GM23248 (cell line): ENCODE measurements at regions not wholly inside any gene's neighbourhood (a gene's known extent, or its start where the extent isn't known, plus 50 kb on each side); places are given as distances from the start of the nearest gene placed in this dataset.

Experiments
- EZH2 ChIP-seq: fragments of 200-600 bp; sonication (generic); IDR thresholded peaks from 2 replicates; pipeline ENCODE4 v1.6.1; 2018; ENCODE audit warnings: antibody characterized with exemption, mild to moderate bottlenecking; ENCODE audit not compliant: insufficient read depth, poor library complexity, severe bottlenecking
- EZH2phosphoT487 ChIP-seq: fragments of 200-600 bp; sonication (generic); IDR thresholded peaks from 2 replicates; pipeline ENCODE4 v1.6.1; 2018; ENCODE audit warnings: antibody characterized with exemption, moderate library complexity, mild to moderate bottlenecking, low read depth; ENCODE audit not compliant: insufficient read depth

DNA sequence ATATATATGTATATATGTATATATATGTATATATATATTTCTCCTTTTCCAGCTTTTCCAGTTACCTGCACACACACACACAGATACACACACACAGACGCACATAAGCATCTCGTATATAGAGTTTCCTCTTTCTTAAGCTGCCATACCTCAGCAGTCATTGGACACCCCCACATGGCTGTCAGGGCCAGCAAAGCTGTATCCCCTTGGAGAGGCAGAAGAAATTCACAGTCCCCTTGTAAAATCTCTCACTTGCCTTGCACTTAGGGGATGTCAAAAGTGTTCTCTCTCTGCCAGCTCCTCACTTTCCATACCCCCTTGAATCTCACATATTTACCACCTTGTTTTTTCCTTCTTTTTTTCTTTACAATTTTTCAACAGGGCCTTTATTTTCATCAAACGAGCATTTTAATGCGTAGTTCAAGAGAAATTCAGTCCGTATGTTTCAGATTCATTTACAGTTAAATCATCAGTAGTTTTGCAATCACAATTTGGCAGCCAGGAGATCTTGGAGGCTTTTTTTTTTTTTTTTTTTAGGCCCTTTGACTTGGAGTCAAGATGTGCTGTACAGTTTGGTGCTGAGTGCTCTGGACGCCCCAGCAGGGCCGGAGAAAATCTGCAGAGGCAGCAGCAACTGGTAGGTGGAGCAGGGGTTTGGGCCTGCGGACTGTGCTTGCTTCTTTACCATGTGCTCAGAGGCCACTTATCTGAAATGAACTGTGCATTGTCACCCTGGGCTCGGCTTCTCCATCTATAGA is 244.9 kb upstream of the KLF4 start:
- TF ChIP-seq EZH2 (no peak), EZH2phosphoT487 (no peak)
